ENCODE measurements at regions not wholly inside any gene's neighbourhood (a gene's known extent, or its start where the extent isn't known, plus 50 kb on each side); places are given as distances from the start of the nearest gene placed in this dataset.

DNA sequence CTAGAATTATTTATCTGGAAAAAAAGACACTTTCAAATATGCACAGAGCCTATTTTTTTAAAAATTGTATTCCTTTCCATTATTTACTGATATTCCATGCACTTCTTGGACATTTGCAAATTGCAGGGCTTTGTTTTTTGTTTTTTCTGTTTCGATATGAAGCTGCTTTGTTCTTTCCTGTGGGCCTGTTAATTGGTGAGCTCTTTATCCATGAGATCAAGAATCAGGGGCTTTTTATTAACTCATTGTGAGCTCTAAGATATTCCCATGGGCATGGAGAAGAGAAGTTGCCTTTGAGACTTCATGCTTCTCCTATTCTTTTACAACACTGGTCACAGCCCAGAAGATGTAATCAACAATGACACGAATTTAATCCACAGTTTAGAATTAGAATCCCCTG is 145.1 kb downstream of the SAMD5 start (continued):
- TF ChIP-seq, protein P1, sequence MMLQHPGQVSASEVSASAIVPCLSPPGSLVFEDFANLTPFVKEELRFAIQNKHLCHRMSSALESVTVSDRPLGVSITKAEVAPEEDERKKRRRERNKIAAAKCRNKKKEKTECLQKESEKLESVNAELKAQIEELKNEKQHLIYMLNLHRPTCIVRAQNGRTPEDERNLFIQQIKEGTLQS (IDR thresholded peaks at IDR 0.05) = no peak
- TF ChIP-seq EGR1 (IDR thresholded peaks at IDR 0.05; ENCODE audit: low read depth) = no peak

DNA sequence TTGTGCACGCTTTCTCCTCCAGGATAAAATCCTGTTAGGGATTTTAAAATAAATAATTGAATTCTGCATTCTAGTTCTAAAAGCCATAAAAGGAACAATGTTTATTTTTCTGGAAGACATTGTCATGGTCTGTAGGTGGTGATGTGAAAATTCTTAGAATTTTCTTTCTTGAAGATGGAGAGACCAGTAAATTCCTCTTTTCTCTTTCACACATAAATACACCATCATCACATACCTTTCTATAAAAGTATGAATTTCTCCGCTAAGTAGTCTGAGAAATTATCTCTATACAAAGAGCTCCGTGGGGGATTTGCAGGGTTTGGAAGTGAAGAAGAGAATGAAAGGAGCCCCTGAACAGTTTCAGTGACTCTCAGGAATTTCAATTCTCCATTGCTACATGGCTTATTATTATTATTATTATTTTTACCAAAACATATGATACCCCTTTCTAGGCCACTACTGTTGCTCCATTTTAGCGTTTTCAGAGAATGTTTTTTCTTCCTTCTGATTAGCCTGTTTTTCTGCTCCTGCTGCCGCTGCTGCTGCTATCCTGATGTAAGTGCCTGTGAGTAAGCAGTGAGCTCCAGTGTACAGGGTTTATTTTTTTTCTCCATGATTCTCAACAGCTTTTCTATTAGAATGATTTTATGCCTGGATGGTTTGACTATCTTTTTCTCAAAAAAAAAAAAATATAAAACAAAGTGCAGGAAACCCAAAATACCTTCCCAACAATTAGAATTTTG is 145.8 kb downstream of the SAMD5 start:
- TF ChIP-seq ZNF274 (IDR thresholded peaks at IDR 0.05; ENCODE audit: low read depth, low read length) (no peak), RAD21 (IDR thresholded peaks at IDR 0.05; ENCODE audit: low read depth) (no peak), JUND (IDR thresholded peaks at IDR 0.05) (no peak), FOSL1 (IDR thresholded peaks at IDR 0.05; ENCODE audit: low read depth) (no peak), EZH2phosphoT487 (IDR thresholded peaks at IDR 0.05; ENCODE audit: borderline replicate concordance) (no peak), ZFX (IDR thresholded peaks at IDR 0.05) (no peak), POLR2A (IDR thresholded peaks at IDR 0.05; ENCODE audit: borderline replicate concordance, extremely low read depth, insufficient read depth, insufficient read length) (no peak), POLR2AphosphoS5 (IDR thresholded peaks at IDR 0.05; ENCODE audit: low read depth, low read length) (no peak), SIN3A (IDR thresholded peaks at IDR 0.05; ENCODE audit: low read depth) (no peak), SP1 (IDR thresholded peaks at IDR 0.05; ENCODE audit: low read depth) (no peak), CBX3 (IDR thresholded peaks at IDR 0.05; ENCODE audit: low read depth) (no peak), TCF7L2 (IDR thresholded peaks at IDR 0.05; ENCODE audit: borderline replicate concordance, extremely low read depth, insufficient read depth, insufficient read length) (no peak)
- TF ChIP-seq, protein P2, sequence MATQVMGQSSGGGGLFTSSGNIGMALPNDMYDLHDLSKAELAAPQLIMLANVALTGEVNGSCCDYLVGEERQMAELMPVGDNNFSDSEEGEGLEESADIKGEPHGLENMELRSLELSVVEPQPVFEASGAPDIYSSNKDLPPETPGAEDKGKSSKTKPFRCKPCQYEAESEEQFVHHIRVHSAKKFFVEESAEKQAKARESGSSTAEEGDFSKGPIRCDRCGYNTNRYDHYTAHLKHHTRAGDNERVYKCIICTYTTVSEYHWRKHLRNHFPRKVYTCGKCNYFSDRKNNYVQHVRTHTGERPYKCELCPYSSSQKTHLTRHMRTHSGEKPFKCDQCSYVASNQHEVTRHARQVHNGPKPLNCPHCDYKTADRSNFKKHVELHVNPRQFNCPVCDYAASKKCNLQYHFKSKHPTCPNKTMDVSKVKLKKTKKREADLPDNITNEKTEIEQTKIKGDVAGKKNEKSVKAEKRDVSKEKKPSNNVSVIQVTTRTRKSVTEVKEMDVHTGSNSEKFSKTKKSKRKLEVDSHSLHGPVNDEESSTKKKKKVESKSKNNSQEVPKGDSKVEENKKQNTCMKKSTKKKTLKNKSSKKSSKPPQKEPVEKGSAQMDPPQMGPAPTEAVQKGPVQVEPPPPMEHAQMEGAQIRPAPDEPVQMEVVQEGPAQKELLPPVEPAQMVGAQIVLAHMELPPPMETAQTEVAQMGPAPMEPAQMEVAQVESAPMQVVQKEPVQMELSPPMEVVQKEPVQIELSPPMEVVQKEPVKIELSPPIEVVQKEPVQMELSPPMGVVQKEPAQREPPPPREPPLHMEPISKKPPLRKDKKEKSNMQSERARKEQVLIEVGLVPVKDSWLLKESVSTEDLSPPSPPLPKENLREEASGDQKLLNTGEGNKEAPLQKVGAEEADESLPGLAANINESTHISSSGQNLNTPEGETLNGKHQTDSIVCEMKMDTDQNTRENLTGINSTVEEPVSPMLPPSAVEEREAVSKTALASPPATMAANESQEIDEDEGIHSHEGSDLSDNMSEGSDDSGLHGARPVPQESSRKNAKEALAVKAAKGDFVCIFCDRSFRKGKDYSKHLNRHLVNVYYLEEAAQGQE (IDR thresholded peaks at IDR 0.05; ENCODE audit: low read depth) = no peak
- TF ChIP-seq, protein P3, sequence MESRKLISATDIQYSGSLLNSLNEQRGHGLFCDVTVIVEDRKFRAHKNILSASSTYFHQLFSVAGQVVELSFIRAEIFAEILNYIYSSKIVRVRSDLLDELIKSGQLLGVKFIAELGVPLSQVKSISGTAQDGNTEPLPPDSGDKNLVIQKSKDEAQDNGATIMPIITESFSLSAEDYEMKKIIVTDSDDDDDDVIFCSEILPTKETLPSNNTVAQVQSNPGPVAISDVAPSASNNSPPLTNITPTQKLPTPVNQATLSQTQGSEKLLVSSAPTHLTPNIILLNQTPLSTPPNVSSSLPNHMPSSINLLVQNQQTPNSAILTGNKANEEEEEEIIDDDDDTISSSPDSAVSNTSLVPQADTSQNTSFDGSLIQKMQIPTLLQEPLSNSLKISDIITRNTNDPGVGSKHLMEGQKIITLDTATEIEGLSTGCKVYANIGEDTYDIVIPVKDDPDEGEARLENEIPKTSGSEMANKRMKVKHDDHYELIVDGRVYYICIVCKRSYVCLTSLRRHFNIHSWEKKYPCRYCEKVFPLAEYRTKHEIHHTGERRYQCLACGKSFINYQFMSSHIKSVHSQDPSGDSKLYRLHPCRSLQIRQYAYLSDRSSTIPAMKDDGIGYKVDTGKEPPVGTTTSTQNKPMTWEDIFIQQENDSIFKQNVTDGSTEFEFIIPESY (IDR thresholded peaks at IDR 0.05; ENCODE audit: extremely low read depth, insufficient replicate concordance, low read length) = no peak
- TF ChIP-seq, protein P1 (IDR thresholded peaks at IDR 0.05) = no peak
- Histone ChIP-seq H3K9ac (ENCODE audit: low read length) (no peak overlapping the region), H3K4me2 (ENCODE audit: low read length) (no peak overlapping the region), H3K27ac (ENCODE audit: low read depth, low read length) (no peak overlapping the region), H3K36me3 (ENCODE audit: control insufficient read depth in 1 of 2, insufficient read depth in 2 of 2, low read length in 2 of 2) (no peaks in the 10 kb centered on the region), H3K27me3 (ENCODE audit: insufficient read depth, low read length) (no peaks in the 10 kb centered on the region), H3K4me1 (ENCODE audit: control insufficient read depth in 1 of 2, insufficient read depth in 2 of 2, low read length in 2 of 2) (peaks cover 0 to 7% of the 10 kb centered on the region in 2 experiments; a peak in 1 of 4 replicates), H2AFZ (ENCODE audit: low read depth, low read length, poor library complexity, severe bottlenecking) (no peak overlapping the region), H3K9me2 (ENCODE audit: insufficient read depth) (no peaks in the 10 kb centered on the region), H3K9me3 (ENCODE audit: control insufficient read depth in 1 of 2, insufficient read depth in 1 of 2, low read depth in 1 of 2, low read length in 2 of 2) (no peaks in the 10 kb centered on the region), H4K20me1 (ENCODE audit: insufficient read depth) (no peaks in the 10 kb centered on the region), H3K4me3 (replicated peaks in 1 of 2; ENCODE audit: low read depth in 1 of 2, low read length in 2 of 2) (no peak overlapping the region), H3K79me2 (ENCODE audit: insufficient read depth, low read length) (no peaks in the 10 kb centered on the region)
- RAD21 ChIA-PET (ENCODE audit: low non-redundant PET in 1 of 2, low total read pairs in 2 of 2, uncharacterized antibody in 2 of 2, unreplicated experiment in 2 of 2) = no interaction called here
- intact Hi-C loops (cut with micrococcal nuclease) = loop anchor here (5.0 kb wide), 1 partner anchor 142 kb away; no protein-coding TSS in a partner anchor
- ATAC-seq = no peak
- CTCF ChIA-PET = no interaction called here
- POLR2A ChIA-PET = no interaction called here
- no TSS peak for BruUV-seq (replicated peaks)
- DNase-seq (ENCODE audit: low read depth, low spot score) = no peak
